ENCODE measurements at regions not wholly inside any gene's neighbourhood (a gene's known extent, or its start where the extent isn't known, plus 50 kb on each side); places are given as distances from the start of the nearest gene placed in this dataset.
A peak's percentile ranks its signal among the peaks of the same experiment; 100 is the strongest.

GRCh38 chr14:48401321-48401720 is 725.9 kb upstream of the MDGA2 start (continued):
- TF ChIP-seq MEF2A (IDR thresholded peaks at IDR 0.05; ENCODE audit: borderline replicate concordance, low read depth) (no peak), PBX3 (IDR thresholded peaks at IDR 0.05) (no peak), SMC3 (IDR thresholded peaks at IDR 0.05; ENCODE audit: low read depth, low read length) (no peak), FOXM1 (IDR thresholded peaks at IDR 0.05; ENCODE audit: low read depth) (no peak)

- H3K4me2 ChIP-seq, result no peak overlapping the region
- no peak overlapping the region for H3K9ac ChIP-seq
- no peaks in the 10 kb centered on the region for H3K79me2 ChIP-seq (ENCODE audit: insufficient read depth)
- H3K9me2 ChIP-seq, result no peaks in the 10 kb centered on the region
- ChIA-PET POLR2A (no interaction called here), CTCF (no interaction called here)
- H3K36me3 ChIP-seq (replicated peaks in 1 of 2; ENCODE audit: control insufficient read depth in 1 of 2, insufficient read depth in 2 of 2, low read length in 1 of 2), result no peaks in the 10 kb centered on the region
- H3K27me3 ChIP-seq (ENCODE audit: insufficient read depth), result no peaks in the 10 kb centered on the region
- TF ChIP-seq FOXM1 (IDR thresholded peaks at IDR 0.05; ENCODE audit: low read depth), result no peak
- peak; percentile 44 for TF ChIP-seq SMC3 (IDR thresholded peaks at IDR 0.05; ENCODE audit: low read depth, low read length)
- TF ChIP-seq CTCF (IDR thresholded peaks at IDR 0.05), result peak; percentile 61
- TF ChIP-seq RAD21 (IDR thresholded peaks at IDR 0.05; ENCODE audit: low read length), result peak; percentile 71
- no peak overlapping the region for H3K27ac ChIP-seq (ENCODE audit: low read depth in 2 of 2, low read length in 1 of 2)
- no peaks in the 10 kb centered on the region for H3K9me3 ChIP-seq
- H3K4me1 ChIP-seq (ENCODE audit: control insufficient read depth in 1 of 2, insufficient read depth in 2 of 2, low read depth in 1 of 2, low read length in 1 of 2), result no peaks in the 10 kb centered on the region
- no peak overlapping the region for H2AFZ ChIP-seq (ENCODE audit: low read depth)
- no peaks in the 10 kb centered on the region for H4K20me1 ChIP-seq (ENCODE audit: insufficient read depth)
- DNase-seq, result peak; percentile 16
- H3F3A ChIP-seq (replicated peaks; ENCODE audit: insufficient read depth), result no peaks in the 10 kb centered on the region
- H3K4me3 ChIP-seq (ENCODE audit: low read depth in 2 of 2, low read length in 1 of 2), result no peak overlapping the region; a peak in 1 of 4 replicates
- WGBS (ENCODE audit: low lambda C conversion rate), result 42% methylated on average over 1 of the region's 2 CpGs
Measured at GRCh38 chr14:48398675-48399282, 723.4 kb upstream of the MDGA2 start.

GRCh38 chr14:48391661-48392060 is 716.3 kb upstream of the MDGA2 start:
- H2AFZ ChIP-seq (ENCODE audit: low read depth), result no peak overlapping the region
- no peaks in the 10 kb centered on the region for H3K4me1 ChIP-seq (ENCODE audit: control insufficient read depth in 1 of 2, insufficient read depth in 2 of 2, low read depth in 1 of 2, low read length in 1 of 2)
- no peak overlapping the region for H3K4me2 ChIP-seq
- ChIA-PET POLR2A (no interaction called here), CTCF (interaction anchor here (1.4 kb wide), 1 partner anchor 10 kb away, joined by 3 read pairs; no protein-coding TSS in a partner anchor)
- no peaks in the 10 kb centered on the region for H3F3A ChIP-seq (replicated peaks; ENCODE audit: insufficient read depth)
- no peak overlapping the region for H3K4me3 ChIP-seq (ENCODE audit: low read depth in 2 of 2, low read length in 1 of 2)
- no peaks in the 10 kb centered on the region for H3K36me3 ChIP-seq (replicated peaks in 1 of 2; ENCODE audit: control insufficient read depth in 1 of 2, insufficient read depth in 2 of 2, low read length in 1 of 2)
- no peaks in the 10 kb centered on the region for H3K79me2 ChIP-seq (ENCODE audit: insufficient read depth)
- no peaks in the 10 kb centered on the region for H3K27me3 ChIP-seq (ENCODE audit: insufficient read depth)
- H3K27ac ChIP-seq (ENCODE audit: low read depth in 2 of 2, low read length in 1 of 2), result no peak overlapping the region
- no peaks in the 10 kb centered on the region for H4K20me1 ChIP-seq (ENCODE audit: insufficient read depth)
- no peak for DNase-seq
- no peak overlapping the region for H3K9ac ChIP-seq
- H3K9me3 ChIP-seq, result no peaks in the 10 kb centered on the region
- TF ChIP-seq FOSL2 (IDR thresholded peaks at IDR 0.05; ENCODE audit: borderline replicate concordance, low read depth) (no peak), RCOR1 (IDR thresholded peaks at IDR 0.05; ENCODE audit: low read length) (no peak), TEAD4 (IDR thresholded peaks at IDR 0.05; ENCODE audit: borderline replicate concordance, insufficient read depth) (no peak), ZBTB33 (IDR thresholded peaks at IDR 0.05; ENCODE audit: borderline replicate concordance, low read depth) (no peak), SMC3 (IDR thresholded peaks at IDR 0.05; ENCODE audit: low read depth, low read length) (no peak), FOXJ3 (CRISPR knock-in tag; IDR thresholded peaks at IDR 0.05) (no peak), SIN3A (IDR thresholded peaks at IDR 0.05; ENCODE audit: borderline replicate concordance, low read depth, low read length) (no peak)
- no peaks in the 10 kb centered on the region for H3K9me2 ChIP-seq
- WGBS (ENCODE audit: low lambda C conversion rate), result 33% methylated on average over 5 of the region's 5 CpGs

All from SK-N-SH (cell line).